GM18498 (cell line): ENCODE measurements at regions not wholly inside any gene's neighbourhood (a gene's known extent, or its start where the extent isn't known, plus 50 kb on each side); places are given as distances from the start of the nearest gene placed in this dataset.
"Not testable (repeated sequence)": the region's sequence is repeated elsewhere in the genome, so short reads cannot be mapped to it uniquely, and the experiment has no call there.

Source experiments
- ATAC-seq: cut with Tn5 transposase; IDR thresholded peaks from one replicate; pipeline ENCODE4 v1.9.1; 2021; ENCODE audit warnings: mild to moderate bottlenecking, moderate library complexity; ENCODE audit not compliant: unreplicated experiment

DNA sequence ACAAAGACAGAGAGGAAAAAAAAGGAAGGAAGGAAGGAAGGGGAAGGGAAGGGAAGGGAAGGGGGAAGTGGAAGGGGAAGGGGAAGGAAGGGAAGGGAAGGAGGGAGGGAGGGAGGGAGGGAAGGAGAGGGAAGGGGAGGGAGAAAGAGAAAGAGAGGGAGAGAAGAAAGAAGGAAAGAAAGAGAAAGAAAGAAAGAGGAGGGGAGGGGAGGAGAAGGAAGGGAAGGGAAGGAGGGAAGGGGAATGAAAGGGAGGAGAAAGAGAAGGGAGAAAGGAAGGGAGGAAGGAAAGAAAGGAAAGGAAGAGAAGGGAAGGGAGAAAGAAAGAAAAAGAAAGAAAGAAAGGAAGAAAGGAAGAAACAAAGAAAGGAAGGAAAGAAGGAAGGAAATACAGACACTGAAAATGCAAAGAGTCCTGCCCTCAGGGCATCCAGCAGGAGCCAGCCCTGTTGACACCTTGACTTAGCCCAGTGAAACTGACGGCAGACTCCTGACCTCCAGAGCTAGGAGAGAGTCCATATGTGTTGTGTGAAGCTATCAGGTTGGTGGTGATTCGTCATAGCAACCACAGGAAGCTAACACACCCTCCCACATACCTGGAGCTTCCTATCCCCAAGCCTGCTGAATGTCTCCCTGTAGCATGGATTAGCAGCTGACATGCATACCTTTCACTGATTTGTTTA lies 58.7 kb upstream of the SULF2 start:
- no peak for ATAC-seq

DNA sequence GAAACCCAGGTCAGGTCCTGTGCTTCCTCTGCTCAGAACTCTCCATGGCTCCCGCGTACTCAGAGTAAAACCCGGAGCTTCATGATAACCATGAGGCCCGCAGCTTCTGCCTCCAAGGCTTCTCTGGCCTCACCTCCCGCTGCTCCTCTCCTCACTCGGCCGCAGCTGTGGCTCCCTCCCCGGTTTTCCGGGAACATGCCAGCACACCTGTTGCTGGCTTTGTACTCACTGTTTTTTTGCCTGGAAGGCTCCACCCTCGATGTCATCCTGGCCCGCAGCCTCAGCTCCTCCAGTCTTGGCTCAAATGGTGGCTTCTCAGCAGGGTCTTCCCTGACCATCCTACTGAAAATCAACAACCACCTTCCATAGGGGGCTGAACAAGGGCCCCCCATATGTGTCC lies 57.7 kb upstream of the SULF2 start:
- not testable (repeated sequence) for ATAC-seq

DNA sequence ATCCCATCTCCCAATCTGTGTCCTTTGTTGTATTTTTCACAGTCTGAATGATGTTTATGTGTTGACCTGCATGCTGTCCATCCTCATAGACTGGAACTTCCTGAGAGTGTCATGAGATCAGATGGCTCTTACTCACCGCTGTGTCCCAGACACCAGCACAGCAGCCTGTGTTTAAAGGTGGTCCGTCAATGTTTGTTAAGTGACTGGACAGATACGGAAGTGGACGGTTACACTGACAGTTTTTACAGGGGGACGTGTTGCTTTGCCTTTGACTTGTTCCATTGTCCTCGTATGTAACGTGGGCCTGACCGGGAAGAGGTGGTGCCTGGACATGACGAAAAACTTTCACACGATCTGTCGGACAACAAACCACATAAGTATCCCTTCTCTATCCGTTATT lies 56.7 kb upstream of the SULF2 start:
- not testable (repeated sequence) for ATAC-seq

DNA sequence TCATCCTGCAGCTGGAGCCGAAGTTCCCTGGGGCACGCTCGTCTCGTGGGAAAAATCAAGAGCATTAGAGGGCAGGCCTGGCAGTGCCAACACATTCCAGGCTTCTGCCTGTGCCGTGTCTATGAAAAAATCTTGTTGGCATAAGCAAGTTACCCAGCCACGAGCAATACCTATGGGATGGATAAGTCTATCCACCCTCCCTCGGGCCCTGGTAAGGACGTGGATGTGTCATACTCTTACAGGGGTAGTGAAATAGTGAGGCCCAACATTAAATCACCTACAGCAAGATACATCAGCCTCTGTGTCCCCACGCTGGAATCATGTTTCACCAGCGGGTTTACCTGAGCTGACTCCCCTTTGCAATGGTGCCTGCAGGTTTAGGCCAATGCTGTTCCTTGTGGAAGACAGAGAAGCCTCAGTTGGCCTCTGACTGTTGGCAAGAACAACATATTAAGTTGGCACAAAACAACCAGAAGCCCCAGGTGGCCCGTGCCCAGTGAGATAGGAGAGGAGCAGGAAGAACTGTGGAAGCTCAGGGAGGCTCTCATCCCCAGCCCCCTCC lies 51.1 kb upstream of the SULF2 start:
- not testable (repeated sequence) for ATAC-seq
